ENCODE measurements at regions not wholly inside any gene's neighbourhood (a gene's known extent, or its start where the extent isn't known, plus 50 kb on each side); places are given as distances from the start of the nearest gene placed in this dataset.

- no peak overlapping the region for H3K27ac ChIP-seq (ENCODE audit: low read depth in 1 of 2, low read length in 2 of 2)
- H3K36me3 ChIP-seq (ENCODE audit: control insufficient read depth in 4 of 4, insufficient read depth in 3 of 4, low read depth in 1 of 4, low read length in 3 of 4): no peaks in the 10 kb centered on the region
- H3K9ac ChIP-seq (ENCODE audit: low read depth in 1 of 2, low read length in 2 of 2): no peak overlapping the region
- no peak for TF ChIP-seq MAX (IDR thresholded peaks at IDR 0.05)
- no peak for TF ChIP-seq YY1 (IDR thresholded peaks at IDR 0.05)
- TF ChIP-seq HNF4A (conservative IDR thresholded peaks at IDR 0.05): no peak
- TF ChIP-seq RXRA (IDR thresholded peaks at IDR 0.05): no peak
- TF ChIP-seq RAD21 (IDR thresholded peaks at IDR 0.05): no peak
- H3K27me3 ChIP-seq (ENCODE audit: control insufficient read depth in 4 of 4, insufficient read depth in 4 of 4, low read length in 3 of 4): peaks cover 0 to 3% (median 0%) of the 10 kb centered on the region in 4 donors
- no peaks in the 10 kb centered on the region for H3K9me3 ChIP-seq (ENCODE audit: control insufficient read depth in 4 of 4, low read length in 3 of 4)
- H3K4me3 ChIP-seq (ENCODE audit: low read depth in 1 of 3, low read length in 3 of 3): no peak overlapping the region
- WGBS: 87% methylated on average over 7 of the region's 7 CpGs
- no peak for DNase-seq (ENCODE audit: low spot score)
- no peaks in the 10 kb centered on the region for H3K4me1 ChIP-seq (ENCODE audit: control insufficient read depth in 4 of 4, insufficient read depth in 4 of 4, low read length in 3 of 4)
Measured at GRCh38 chr6:164720-165119, 127.6 kb upstream of the DUSP22 start.

GRCh38 chr6:165263-165662, 127.0 kb upstream of the DUSP22 start:
- no peak for DNase-seq (ENCODE audit: low spot score)
- TF ChIP-seq EGR1 (IDR thresholded peaks at IDR 0.05; ENCODE audit: low read depth in 2 of 2) (no peak), JUND (IDR thresholded peaks at IDR 0.05) (no peak), ATF3 (IDR thresholded peaks at IDR 0.05) (no peak), REST (IDR thresholded peaks at IDR 0.05) (no peak), NR2F2 (IDR thresholded peaks at IDR 0.05) (no peak), SP1 (IDR thresholded peaks at IDR 0.05) (no peak), RAD21 (IDR thresholded peaks at IDR 0.05) (no peak), GABPA (IDR thresholded peaks at IDR 0.05 in 1 of 2, conservative IDR thresholded peaks at IDR 0.05 in 1 of 2) (no peak), CTCF (IDR thresholded peaks at IDR 0.05; ENCODE audit: low read depth, low read length, missing input control) (no peak), RXRA (IDR thresholded peaks at IDR 0.05) (no peak), MAX (IDR thresholded peaks at IDR 0.05) (no peak), YY1 (IDR thresholded peaks at IDR 0.05) (no peak), HNF4A (conservative IDR thresholded peaks at IDR 0.05) (no peak), ZBTB33 (IDR thresholded peaks at IDR 0.05) (no peak), HNF4G (IDR thresholded peaks at IDR 0.05) (no peak), FOXA2 (IDR thresholded peaks at IDR 0.05) (no peak), FOXA1 (IDR thresholded peaks at IDR 0.05) (no peak), TAF1 (conservative IDR thresholded peaks at IDR 0.05) (no peak)
- Histone ChIP-seq H3K27ac (ENCODE audit: low read depth in 1 of 2, low read length in 2 of 2) (no peak overlapping the region), H3K4me1 (ENCODE audit: control insufficient read depth in 4 of 4, insufficient read depth in 4 of 4, low read length in 3 of 4) (no peaks in the 10 kb centered on the region), H3K4me3 (ENCODE audit: low read depth in 1 of 3, low read length in 3 of 3) (no peak overlapping the region), H3K27me3 (ENCODE audit: control insufficient read depth in 4 of 4, insufficient read depth in 4 of 4, low read length in 3 of 4) (peaks cover 0 to 3% (median 0%) of the 10 kb centered on the region in 4 donors), H3K9me3 (ENCODE audit: control insufficient read depth in 4 of 4, low read length in 3 of 4) (no peaks in the 10 kb centered on the region), H3K36me3 (ENCODE audit: control insufficient read depth in 4 of 4, insufficient read depth in 3 of 4, low read depth in 1 of 4, low read length in 3 of 4) (no peaks in the 10 kb centered on the region), H3K9ac (ENCODE audit: low read depth in 1 of 2, low read length in 2 of 2) (no peak overlapping the region)
- WGBS: 93% methylated on average over 1 of the region's 1 CpG

All from liver (tissue), 8 donors.